Heart left ventricle (tissue), 16 donors: ENCODE measurements at regions not wholly inside any gene's neighbourhood (a gene's known extent, or its start where the extent isn't known, plus 50 kb on each side); places are given as distances from the start of the nearest gene placed in this dataset.

Experiments used
- ATAC-seq, 4 donors: fragments of 200-7000 bp; cut with Tn5 transposase; one replicate each; pipeline ENCODE4 v1.9.1; 2020 to 2022; ENCODE audit warnings: moderate library complexity in 4 of 4, mild to moderate bottlenecking in 3 of 4, moderate number of reproducible peaks in 1 of 4
- DNase-seq, 5 donors: peaks; one replicate each; pipeline ENCODE4 v3.0.0-alpha.2; 2020
- H3K27ac ChIP-seq, 12 donors: fragments of 200-600 bp; sonication (generic) in 4 of 12; one replicate each; pipeline versions ENCODE4 v1.5.0 to v1.8.0; 2016 to 2022; ENCODE audit warnings: mild to moderate bottlenecking in 2 of 12
- H3K27me3 ChIP-seq, 9 donors: fragments of 200-600 bp; sonication (generic) in 2 of 9; one replicate each; pipeline versions ENCODE4 v1.5.1 to v1.8.0; 2016 to 2022; ENCODE audit warnings: mild to moderate bottlenecking in 3 of 9
- H3K36me3 ChIP-seq, 9 donors: fragments of 200-600 bp; sonication (generic) in 2 of 9; one replicate each; pipeline versions ENCODE4 v1.5.0 to v1.8.0; 2018 to 2022; ENCODE audit warnings: mild to moderate bottlenecking in 2 of 9
- H3K4me1 ChIP-seq, 12 donors: fragments of 200-600 bp; sonication (generic) in 4 of 12; one replicate each; pipeline versions ENCODE4 v1.5.0 to v1.8.0; 2016 to 2022; ENCODE audit warnings: mild to moderate bottlenecking in 3 of 12
- H3K4me3 ChIP-seq, 12 donors: fragments of 200-600 bp; sonication (generic) in 4 of 12; one replicate each; pipeline versions ENCODE4 v1.5.0 to v1.8.0; 2017 to 2022; ENCODE audit warnings: mild to moderate bottlenecking in 9 of 12, moderate library complexity in 4 of 12
- H3K9me3 ChIP-seq, 12 donors: fragments of 200-600 bp; sonication (generic) in 4 of 12; one replicate each; pipeline versions ENCODE4 v1.5.0 to v1.8.0; 2016 to 2022; ENCODE audit warnings: mild to moderate bottlenecking in 1 of 12
- POLR2A ChIP-seq, 2 donors: fragments of 450-650 bp; IDR thresholded peaks; one replicate each; pipeline ENCODE4 v1.6.1; 2017; ENCODE audit warnings: antibody characterized with exemption in 2 of 2, mild to moderate bottlenecking in 2 of 2, moderate library complexity in 2 of 2
- WGBS, 4 donors: extraction: QIAGEN DNeasy Blood & Tissue Kit in 2 of 4; methylation state at CpG; one replicate each; pipeline versions ENCODE4 v1.1.5 to v1.1.7; 2013 to 2018; 5-methylcytosine and 5-hydroxymethylcytosine counted together
- intact Hi-C, 10 donors: fragments of 100-400 bp; cut with DNase I; formaldehyde crosslinking; loops; one replicate each; pipeline versions ENCODE4 v1.11.1 to v1.14.2; 2022
- TF ChIP-seq, protein P1 (sequence below), 12 donors: fragments of 200-600 bp; sonication (generic) in 4 of 12; IDR thresholded peaks; one replicate each; pipeline versions ENCODE4 v1.5.0 to v1.8.0; 2018 to 2022; ENCODE audit warnings: antibody characterized with exemption in 12 of 12, mild to moderate bottlenecking in 5 of 12
- donor health status: ischemic (EF 13 %, LVEDD 7.1; RV severe dilation, severe dysfunction).
- donor health status: healthy with polysubstance abuse.
- donor health status: DM: no; HTN: yes; CAD: no.
- donor health status: DM: no; HTN: no; CAD: no.
- donor health status: ischemic (EF 25% LVEDD 6.9; RV normal size, moderate dysfunction).
- donor health status: ischemic (EF 25% LVEDD 5.7; RV mildly dilated, moderate dysfunction).
- donor health status: healthy.
- donor health status: DM: yes; HTN: yes; CAD: no.
- donor health status: ischemic (EF 35%, LVEDD 5.7; RV mildly dilated, moderate dysfunction).
- donor health status: nonischemic (EF 11% LVEDD 7.7; RV severe dilation, severe dysfunction).
- donor health status: DM: yes; HTN: yes; CAD: no.
- donor health status: PGD.
- donor health status: ischemic (EF 29% LVEDD 5.4; RV normal size, mild dysfunction).
- donor health status: nonischemic (EF 23%, LVEDD 6.1; RV moderate dilation, normal function).

DNA sequence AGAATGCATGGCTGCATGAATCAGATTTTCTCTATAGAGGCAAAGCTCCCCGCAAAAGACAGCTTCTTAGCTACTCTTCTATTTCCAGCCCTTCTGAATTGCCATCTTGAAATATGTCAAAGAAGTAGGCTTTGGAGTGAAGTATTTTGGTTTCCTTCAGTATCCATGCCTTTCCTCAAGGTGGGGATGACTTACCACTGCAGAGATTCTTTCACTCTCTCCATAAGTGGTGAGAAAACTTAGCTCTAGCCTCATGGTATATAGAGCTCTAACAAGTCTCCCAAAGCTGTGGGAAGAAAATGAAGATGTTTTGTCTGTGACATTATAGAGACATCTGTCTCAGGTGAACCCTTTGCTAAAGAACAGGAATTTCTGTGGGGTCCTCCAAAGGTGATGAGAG lies 89.6 kb upstream of the ITGB1 start:
- TF ChIP-seq, protein P1, sequence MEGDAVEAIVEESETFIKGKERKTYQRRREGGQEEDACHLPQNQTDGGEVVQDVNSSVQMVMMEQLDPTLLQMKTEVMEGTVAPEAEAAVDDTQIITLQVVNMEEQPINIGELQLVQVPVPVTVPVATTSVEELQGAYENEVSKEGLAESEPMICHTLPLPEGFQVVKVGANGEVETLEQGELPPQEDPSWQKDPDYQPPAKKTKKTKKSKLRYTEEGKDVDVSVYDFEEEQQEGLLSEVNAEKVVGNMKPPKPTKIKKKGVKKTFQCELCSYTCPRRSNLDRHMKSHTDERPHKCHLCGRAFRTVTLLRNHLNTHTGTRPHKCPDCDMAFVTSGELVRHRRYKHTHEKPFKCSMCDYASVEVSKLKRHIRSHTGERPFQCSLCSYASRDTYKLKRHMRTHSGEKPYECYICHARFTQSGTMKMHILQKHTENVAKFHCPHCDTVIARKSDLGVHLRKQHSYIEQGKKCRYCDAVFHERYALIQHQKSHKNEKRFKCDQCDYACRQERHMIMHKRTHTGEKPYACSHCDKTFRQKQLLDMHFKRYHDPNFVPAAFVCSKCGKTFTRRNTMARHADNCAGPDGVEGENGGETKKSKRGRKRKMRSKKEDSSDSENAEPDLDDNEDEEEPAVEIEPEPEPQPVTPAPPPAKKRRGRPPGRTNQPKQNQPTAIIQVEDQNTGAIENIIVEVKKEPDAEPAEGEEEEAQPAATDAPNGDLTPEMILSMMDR (IDR thresholded peaks at IDR 0.05): peak in 1 of 12 donors; percentile 5
- no peak for TF ChIP-seq POLR2A (IDR thresholded peaks at IDR 0.05)
- no peaks in the 10 kb centered on the region for H3K9me3 ChIP-seq
- H3K27me3 ChIP-seq: no peaks in the 10 kb centered on the region
- no peak for DNase-seq
- H3K4me1 ChIP-seq: no peaks in the 10 kb centered on the region
- H3K4me3 ChIP-seq: no peak overlapping the region
- H3K27ac ChIP-seq: no peak overlapping the region
- intact Hi-C loops: no loop called here
- WGBS, 4 donors: 90 to 96% (median 92%) methylated on average over 1 of the region's 1 CpG
- H3K36me3 ChIP-seq: no peaks in the 10 kb centered on the region
- no peak for ATAC-seq

DNA sequence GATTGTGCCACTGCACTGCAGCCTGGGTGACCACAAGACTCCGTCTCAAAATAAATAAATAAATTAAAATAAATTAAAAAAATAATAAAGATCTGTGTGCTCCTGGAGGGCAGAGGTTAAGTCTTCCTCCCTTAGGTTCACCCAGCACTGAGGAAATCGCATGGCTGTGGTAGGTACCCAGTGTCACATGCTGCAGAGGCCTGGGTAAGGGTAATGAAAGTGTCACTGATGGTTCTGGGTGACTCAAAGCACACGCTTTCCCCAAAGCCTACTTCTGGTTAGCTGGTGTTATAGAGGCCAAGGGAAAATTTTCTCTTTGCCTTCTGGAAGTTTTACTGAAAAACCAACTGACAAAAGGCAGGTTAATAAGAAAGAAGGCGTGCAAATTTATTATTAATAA lies 88.8 kb upstream of the ITGB1 start:
- H3K27me3 ChIP-seq: no peaks in the 10 kb centered on the region
- H3K4me3 ChIP-seq: no peak overlapping the region
- 91 to 98% (median 96%) methylated on average over 4 of the region's 4 CpGs for WGBS, 4 donors
- H3K9me3 ChIP-seq: no peaks in the 10 kb centered on the region
- intact Hi-C loops: no loop called here
- H3K36me3 ChIP-seq: no peaks in the 10 kb centered on the region
- no peak for ATAC-seq
- H3K27ac ChIP-seq: no peak overlapping the region
- DNase-seq: no peak
- TF ChIP-seq, protein P1 (IDR thresholded peaks at IDR 0.05): no peak
- no peak for TF ChIP-seq POLR2A (IDR thresholded peaks at IDR 0.05)
- no peaks in the 10 kb centered on the region for H3K4me1 ChIP-seq

DNA sequence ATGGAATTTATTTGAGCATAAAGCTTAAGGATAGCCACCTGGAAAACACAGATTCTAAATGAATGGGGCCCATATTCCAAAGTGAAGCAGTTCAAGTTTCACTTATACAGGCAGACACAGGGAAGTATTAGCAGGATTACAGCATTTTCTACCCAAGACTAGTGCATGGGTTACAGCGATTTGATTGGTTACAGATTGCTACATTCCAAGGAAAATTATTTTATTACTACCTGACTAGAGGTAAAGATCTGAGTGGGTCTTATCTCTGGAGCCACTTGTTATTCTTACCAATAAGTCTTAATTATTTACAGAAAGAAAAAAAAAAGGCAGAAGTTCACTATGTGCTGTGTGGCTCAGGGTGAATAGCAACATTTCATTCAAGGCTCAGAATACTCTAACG lies 87.4 kb upstream of the ITGB1 start:
- no peak for DNase-seq
- Histone ChIP-seq H3K36me3 (no peaks in the 10 kb centered on the region), H3K27me3 (no peaks in the 10 kb centered on the region), H3K27ac (no peak overlapping the region), H3K4me1 (no peaks in the 10 kb centered on the region), H3K4me3 (no peak overlapping the region), H3K9me3 (no peaks in the 10 kb centered on the region)
- 95 to 99% (median 97%) methylated on average over 2 of the region's 2 CpGs for WGBS, 4 donors
- no peak for TF ChIP-seq POLR2A (IDR thresholded peaks at IDR 0.05)
- TF ChIP-seq, protein P1 (IDR thresholded peaks at IDR 0.05): no peak
- ATAC-seq: no peak
- intact Hi-C loops: no loop called here

DNA sequence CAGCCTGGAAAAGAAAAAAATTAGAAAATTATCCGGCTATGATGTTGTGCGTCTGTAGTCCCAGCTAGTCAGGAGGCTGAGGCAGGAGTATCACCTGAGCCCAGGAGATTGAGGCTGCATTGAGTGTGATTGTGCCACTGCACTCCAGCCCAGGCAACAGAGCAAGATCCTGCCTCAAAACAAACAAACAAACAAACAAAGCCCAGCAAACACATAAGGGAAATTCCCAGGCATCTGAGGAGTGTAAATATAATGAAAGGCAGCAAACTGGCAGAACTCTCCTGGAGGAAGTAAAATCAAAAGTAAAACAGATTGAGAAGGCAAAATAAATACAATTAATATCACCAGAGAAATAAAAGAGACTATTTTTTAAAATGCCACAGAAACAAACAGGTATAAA lies 84.5 kb upstream of the ITGB1 start:
- Histone ChIP-seq H3K9me3 (no peaks in the 10 kb centered on the region), H3K4me3 (no peak overlapping the region), H3K4me1 (no peaks in the 10 kb centered on the region), H3K36me3 (no peaks in the 10 kb centered on the region), H3K27me3 (no peaks in the 10 kb centered on the region), H3K27ac (no peak overlapping the region)
- DNase-seq: no peak
- TF ChIP-seq, protein P1 (IDR thresholded peaks at IDR 0.05): no peak
- TF ChIP-seq POLR2A (IDR thresholded peaks at IDR 0.05): no peak
- WGBS, 4 donors: 76 to 98% (median 96%) methylated on average over 2 of the region's 2 CpGs
- no peak for ATAC-seq
- intact Hi-C loops: no loop called here
